Right kidney (tissue), 1 donor: ENCODE measurements at regions not wholly inside any gene's neighbourhood (a gene's known extent, or its start where the extent isn't known, plus 50 kb on each side); places are given as distances from the start of the nearest gene placed in this dataset.
"Not testable (repeated sequence)": the region's sequence is repeated elsewhere in the genome, so short reads cannot be mapped to it uniquely, and the experiment has no call there.

Experiments
- DNase-seq: peaks from one replicate; pipeline ENCODE4 v3.0.0-alpha.2; 2016

GRCh38 chr4:104549736-104550135, 55.0 kb upstream of the CXXC4 start:
- no peak for DNase-seq

DNA sequence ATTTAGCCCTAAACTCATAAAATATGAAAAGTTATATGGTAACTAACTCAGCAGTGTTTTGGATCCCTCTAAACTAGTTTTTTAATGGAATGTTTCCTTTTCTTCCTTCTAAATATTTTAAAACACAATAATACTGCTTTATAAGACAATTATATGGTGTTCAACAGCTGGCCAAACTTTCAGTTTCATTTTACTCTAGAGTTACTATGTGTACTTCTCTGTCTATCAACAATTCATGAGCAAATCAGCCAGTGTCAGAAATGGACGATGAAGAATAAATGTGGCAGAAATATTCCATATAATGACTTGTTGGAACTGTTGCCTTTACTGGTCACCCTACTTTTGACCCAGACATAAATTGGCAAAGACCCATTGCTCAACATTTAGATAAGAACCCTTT, 64.8 kb upstream of the CXXC4 start:
- DNase-seq = no peak

DNA sequence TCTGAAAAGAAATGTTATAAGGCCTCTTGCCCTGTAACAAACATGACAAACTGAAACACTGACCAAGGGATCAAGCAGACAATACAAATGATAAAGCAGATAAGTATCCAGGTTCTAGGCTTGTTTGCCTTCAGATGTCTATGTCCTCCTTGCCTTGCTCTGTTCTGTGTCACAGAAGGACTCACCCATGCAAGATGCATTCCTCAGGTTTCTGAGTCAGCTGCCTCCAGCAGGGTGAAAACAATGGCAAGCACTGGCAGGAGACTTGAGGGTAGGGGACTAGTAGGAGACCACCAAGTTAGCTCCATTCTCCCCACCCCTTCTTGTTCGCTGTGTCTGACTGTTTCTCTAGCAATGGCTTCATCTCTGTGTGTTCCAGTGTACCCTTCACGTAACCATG, 76.6 kb upstream of the CXXC4 start:
- no peak for DNase-seq

GRCh38 chr4:104574371-104574770, 79.7 kb upstream of the CXXC4 start:
- no peak for DNase-seq

GRCh38 chr4:104575278-104575677, 80.6 kb upstream of the CXXC4 start:
- no peak for DNase-seq

DNA sequence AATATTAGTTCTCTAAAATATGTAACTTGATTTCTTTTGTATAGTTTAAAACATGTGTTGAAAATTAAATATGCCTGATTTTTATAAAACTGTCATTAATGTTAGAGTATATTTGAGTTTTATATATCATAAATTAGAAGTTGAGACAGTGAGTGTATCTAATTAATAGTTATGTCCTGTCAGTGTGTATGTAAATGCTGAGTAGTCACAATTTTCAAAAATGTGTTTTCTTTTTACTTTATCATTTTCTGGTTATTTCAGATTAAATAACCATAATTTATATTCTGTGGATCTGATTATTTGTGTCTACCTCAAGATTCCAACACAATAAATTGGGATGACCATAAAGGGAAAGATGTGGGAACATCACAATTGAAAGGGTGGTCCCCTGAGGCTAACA, 82.7 kb upstream of the CXXC4 start:
- DNase-seq = no peak

- not testable (repeated sequence) for DNase-seq
These were observed 86.8 kb upstream of the CXXC4 start for GRCh38 chr4:104581476-104581875.

- DNase-seq = not testable (repeated sequence)
These were observed 87.4 kb upstream of the CXXC4 start for GRCh38 chr4:104582056-104582455.

DNA sequence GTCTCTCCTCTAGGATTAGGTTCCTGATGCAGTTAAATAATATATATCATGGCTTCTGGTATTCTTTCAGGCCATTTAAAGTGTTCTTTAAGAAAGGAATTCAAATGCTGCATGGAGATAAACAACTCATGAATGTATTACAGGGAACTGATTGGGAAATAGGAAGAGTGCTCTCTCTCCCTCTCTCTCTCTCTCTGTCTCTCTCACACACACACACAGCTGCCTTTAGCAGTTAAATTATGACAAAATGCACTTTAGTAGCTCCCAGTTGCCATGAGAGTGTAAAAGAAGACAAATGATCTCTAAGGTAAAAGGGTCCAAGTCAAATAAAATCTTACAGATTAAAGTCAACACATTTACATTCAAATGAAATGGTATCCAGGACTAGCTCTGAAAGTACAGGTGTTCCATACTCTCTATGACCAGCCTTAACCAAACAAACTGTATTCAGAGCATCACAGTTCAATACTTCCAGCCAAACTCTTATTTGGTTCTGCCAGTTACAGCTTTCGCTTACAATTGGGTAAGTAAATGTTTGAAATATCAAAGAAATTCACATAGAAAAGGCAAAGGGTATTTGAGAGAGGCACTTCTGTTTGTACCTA, 94.7 kb upstream of the CXXC4 start:
- no peak for DNase-seq

- peak; percentile 7 for DNase-seq
These were observed 96.8 kb upstream of the CXXC4 start for GRCh38 chr4:104591510-104591911.

- DNase-seq = no peak
These were observed 97.5 kb upstream of the CXXC4 start for GRCh38 chr4:104592183-104592582.

- DNase-seq = peak; percentile 28
These were observed 98.3 kb upstream of the CXXC4 start for GRCh38 chr4:104593019-104593418.

- no peak for DNase-seq
These were observed 101.5 kb upstream of the CXXC4 start for GRCh38 chr4:104596189-104596588.

DNA sequence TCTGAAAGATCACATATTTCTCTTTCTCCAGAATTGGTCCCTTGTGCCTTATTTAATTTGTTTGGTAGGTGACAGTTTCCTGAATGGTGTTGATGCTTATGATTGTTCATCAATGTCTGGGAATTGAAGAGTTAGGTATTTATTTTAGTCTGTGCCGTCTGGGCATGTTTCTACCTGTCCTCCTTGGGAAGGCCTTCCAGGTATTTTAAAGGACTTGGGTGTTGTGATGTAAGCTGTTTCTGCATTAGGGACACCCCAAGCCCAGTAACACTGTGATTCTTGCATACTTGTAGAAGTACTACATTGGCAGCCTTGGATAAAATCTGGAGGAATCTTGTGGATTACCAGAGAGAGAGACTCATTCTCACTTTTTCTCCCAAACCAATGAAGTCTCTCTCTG, 120.8 kb upstream of the CXXC4 start:
- DNase-seq = no peak

DNA sequence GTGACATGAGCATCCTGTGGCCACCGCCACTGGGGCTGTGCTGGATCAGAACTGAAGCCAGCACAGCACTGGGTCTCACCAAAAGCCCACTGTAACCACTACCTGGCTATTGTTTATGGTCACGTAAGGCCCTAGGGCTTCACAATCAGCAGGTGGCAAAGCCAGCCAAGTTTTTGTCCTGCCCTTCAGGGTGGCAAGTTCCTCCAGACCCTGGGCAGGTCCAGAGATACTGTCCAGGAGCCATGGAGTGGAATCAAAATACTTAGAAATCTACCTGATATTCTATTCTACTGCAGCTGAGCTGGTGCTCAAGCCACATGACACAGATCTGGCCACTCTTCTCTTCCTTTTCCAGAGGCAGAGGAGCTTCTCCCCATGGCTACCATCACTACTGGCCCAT, 121.2 kb upstream of the CXXC4 start:
- DNase-seq = no peak

GRCh38 chr4:104616401-104616820, 121.7 kb upstream of the CXXC4 start:
- peak; percentile 10 for DNase-seq

DNA sequence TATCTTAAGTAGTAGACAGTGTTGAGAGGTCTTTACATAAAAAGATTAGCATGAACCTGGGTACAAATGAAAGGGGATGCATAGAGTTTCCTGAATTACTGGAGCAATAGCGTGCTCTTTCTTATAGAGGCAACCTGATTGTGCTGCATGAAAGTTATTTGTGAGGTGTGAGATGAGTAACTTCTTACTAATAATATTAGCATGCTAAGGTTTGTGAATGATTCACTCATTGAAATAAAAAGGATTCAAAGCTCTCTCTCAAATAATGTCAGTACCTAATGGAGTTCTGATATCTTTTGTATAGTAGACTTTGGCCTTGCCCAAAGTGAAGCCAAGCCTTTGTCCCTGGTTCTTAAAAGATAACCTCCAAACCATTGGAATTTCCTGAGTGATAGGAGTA, 131.0 kb upstream of the CXXC4 start:
- no peak for DNase-seq

DNA sequence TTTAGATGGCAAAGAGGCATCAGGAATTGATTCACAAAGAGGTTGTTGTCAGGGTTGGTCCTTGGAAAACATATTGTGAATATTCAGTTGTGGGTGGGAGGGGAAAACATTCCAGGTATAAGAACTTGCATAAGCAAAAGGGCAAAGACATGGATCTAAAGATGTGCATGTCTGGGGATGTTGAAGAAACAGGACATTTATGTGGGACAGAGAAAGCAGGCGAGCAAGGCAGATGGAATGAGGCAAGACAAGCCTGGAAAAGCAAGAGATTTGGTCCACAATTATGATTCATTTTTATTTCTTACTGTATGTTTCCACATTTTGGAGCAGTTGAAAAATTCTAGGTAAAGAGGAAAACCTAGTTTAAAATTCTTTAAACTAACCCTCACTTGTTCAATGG, 134.9 kb upstream of the CXXC4 start:
- no peak for DNase-seq

GRCh38 chr4:104630272-104630671, 135.6 kb upstream of the CXXC4 start:
- DNase-seq = no peak

- no peak for DNase-seq
These were observed 136.3 kb upstream of the CXXC4 start for GRCh38 chr4:104631000-104631399.

DNA sequence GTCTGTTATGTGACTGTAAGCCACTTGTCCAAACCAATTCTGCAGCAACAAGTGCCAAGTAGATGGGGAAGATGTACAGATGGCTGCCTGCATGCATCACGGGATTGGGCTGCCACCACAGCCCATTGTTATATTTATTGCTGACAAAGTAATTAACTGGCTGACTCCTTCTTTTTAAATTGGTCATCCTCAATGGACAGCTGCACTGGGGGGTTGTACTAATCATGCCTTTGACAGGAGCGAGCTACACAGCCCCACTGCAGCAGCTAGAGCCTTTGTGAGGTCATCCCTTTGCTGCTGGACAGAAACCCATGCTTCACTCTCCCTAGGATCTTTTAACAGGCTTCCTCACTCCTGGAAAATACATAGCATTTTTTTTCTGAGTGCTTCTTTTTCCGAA, 146.7 kb upstream of the CXXC4 start:
- no peak for DNase-seq

DNA sequence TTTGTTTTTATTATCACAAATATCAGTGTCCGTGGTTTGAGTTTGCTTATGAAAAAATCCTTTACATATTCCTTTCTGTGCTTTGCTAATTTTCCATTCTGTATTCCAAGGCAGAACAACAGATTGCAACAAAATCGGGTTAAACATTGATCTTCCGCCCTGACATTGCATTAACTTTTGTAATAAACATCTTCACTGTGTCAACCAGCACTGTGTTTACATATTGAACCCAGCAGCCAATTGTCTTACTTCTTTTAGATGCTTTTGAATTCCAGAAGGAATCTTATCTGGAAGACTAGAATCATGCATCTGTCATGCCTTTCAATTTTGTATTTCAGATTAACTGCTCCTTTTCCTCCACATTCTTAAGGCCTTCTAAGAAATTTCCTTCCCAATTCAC, 147.8 kb upstream of the CXXC4 start:
- DNase-seq = no peak

DNA sequence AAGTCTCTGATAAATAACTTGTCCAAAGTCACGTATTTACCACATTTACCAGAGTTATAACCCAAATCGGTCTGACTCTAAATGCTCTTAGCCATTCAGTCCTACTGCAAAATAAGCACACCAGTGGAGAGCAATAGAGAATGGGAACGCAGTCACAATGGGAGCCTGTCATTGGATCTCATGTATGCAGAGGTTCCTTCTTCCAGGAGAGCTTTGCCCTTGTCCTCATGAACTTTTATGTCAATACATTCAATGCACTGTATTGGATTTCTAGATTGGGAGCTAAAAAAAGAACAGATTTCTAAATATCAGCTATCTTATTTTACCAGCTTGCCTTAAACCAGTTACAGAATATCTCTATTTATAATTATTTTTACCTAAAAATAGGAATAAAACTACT, 149.1 kb upstream of the CXXC4 start:
- DNase-seq = no peak

DNA sequence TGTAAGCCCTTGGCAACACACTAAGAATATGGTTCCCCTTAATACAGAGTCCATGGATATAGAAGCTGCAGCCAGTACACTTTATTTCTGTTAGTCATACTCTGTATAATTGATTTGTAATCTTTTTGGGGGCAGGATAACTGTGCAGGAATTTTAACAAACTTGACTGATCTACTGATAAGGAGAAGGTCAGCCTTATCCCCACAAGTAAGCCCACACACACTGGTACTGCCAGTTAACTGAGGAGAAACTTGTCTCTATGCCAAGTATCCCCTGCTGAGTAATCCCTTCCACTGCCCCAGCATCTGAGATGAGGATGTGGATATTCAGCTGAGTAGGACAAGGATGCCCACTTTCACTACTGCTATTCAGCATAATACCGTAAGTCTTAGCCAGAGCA, 154.9 kb upstream of the CXXC4 start:
- DNase-seq = no peak

- DNase-seq = not testable (repeated sequence)
These were observed 167.6 kb upstream of the CXXC4 start for GRCh38 chr4:104662269-104662668.
